SK-N-SH (cell line): ENCODE measurements at regions not wholly inside any gene's neighbourhood (a gene's known extent, or its start where the extent isn't known, plus 50 kb on each side); places are given as distances from the start of the nearest gene placed in this dataset.

Experiments used
- CTCF ChIA-PET: fragments of 300-600, 350-600 bp; formaldehyde crosslinking; extraction: SDS; loops from one replicate; lab custom pipeline; 2021; lab: Yijun Ruan, JAX
- POLR2A ChIA-PET: fragments of 350-600 bp; sonication (Branson Sonifier 250); formaldehyde crosslinking; extraction: SDS; loops from one replicate; lab custom pipeline; 2020; ENCODE audit warnings: antibody characterized with exemption, inconsistent platforms; lab: Yijun Ruan, JAX
- DNase-seq: peaks from one replicate; pipeline ENCODE4 v3.0.0; 2012
- H2AFZ ChIP-seq: fragments of 200-600 bp; sonication (generic); 2 replicates; pipeline ENCODE4 v1.8.1; 2016; ENCODE audit warnings: antibody characterized with exemption, mild to moderate bottlenecking, low read depth
- H3F3A ChIP-seq: fragments of 200-600 bp; sonication (generic); replicated peaks from 2 replicates; pipeline ENCODE3; 2016; ENCODE audit warnings: antibody characterized with exemption, mild to moderate bottlenecking; ENCODE audit not compliant: insufficient read depth
- H3K27ac ChIP-seq, 2 experiments: fragments of 200-500 bp in 1 of 2; fragments of 200-600 bp in 1 of 2; sonication (Bioruptor generic) in 1 of 2; sonication (generic), shearing (Covaris generic) in 1 of 2; 2 replicates each; pipeline versions ENCODE4 v1.5.1 to v1.6.1; 2014 to 2016; ENCODE audit warnings: low read depth in 2 of 2, inconsistent platforms in 1 of 2, low read length in 1 of 2, mild to moderate bottlenecking in 1 of 2, mixed read lengths in 1 of 2
- H3K27me3 ChIP-seq: fragments of 200-600 bp; sonication (generic), shearing (Covaris generic); 2 replicates; pipeline ENCODE4 v1.6.1; 2016; ENCODE audit warnings: mixed run types; ENCODE audit not compliant: insufficient read depth
- H3K36me3 ChIP-seq, 2 experiments: fragments of 200-500 bp in 1 of 2; fragments of 200-600 bp in 1 of 2; sonication (Bioruptor generic) in 1 of 2; sonication (generic) in 1 of 2; replicated peaks in 1 of 2; 2 replicates each; pipeline versions ENCODE3 to v1.5.1; 2014 to 2016; ENCODE audit warnings: low read length in 1 of 2, mild to moderate bottlenecking in 1 of 2; ENCODE audit not compliant: insufficient read depth in 2 of 2, control insufficient read depth in 1 of 2
- H3K4me1 ChIP-seq, 2 experiments: fragments of 200-500 bp in 1 of 2; fragments of 200-600 bp in 1 of 2; sonication (Bioruptor generic) in 1 of 2; sonication (generic), shearing (Covaris generic) in 1 of 2; 2 replicates each; pipeline versions ENCODE4 v1.5.1 to v1.6.1; 2014 to 2016; ENCODE audit warnings: low read depth in 1 of 2, low read length in 1 of 2, mixed run types in 1 of 2; ENCODE audit not compliant: insufficient read depth in 2 of 2, control insufficient read depth in 1 of 2
- H3K4me2 ChIP-seq: fragments of 200-600 bp; sonication (generic), shearing (Covaris generic); 2 replicates; pipeline ENCODE4 v1.6.1; 2017; ENCODE audit warnings: mixed run types
- H3K4me3 ChIP-seq, 2 experiments: fragments of 200-500 bp in 1 of 2; fragments of 200-600 bp in 1 of 2; sonication (Bioruptor generic) in 1 of 2; sonication (generic), shearing (Covaris generic) in 1 of 2; 2 replicates each; pipeline versions ENCODE4 v1.5.1 to v1.8.1; 2014 to 2016; ENCODE audit warnings: low read depth in 2 of 2, inconsistent platforms in 1 of 2, low read length in 1 of 2, mild to moderate bottlenecking in 1 of 2, mixed read lengths in 1 of 2, moderate library complexity in 1 of 2
- H3K79me2 ChIP-seq: fragments of 200-600 bp; sonication (generic); 2 replicates; pipeline ENCODE4 v1.8.1; 2017; ENCODE audit warnings: mild to moderate bottlenecking; ENCODE audit not compliant: insufficient read depth
- H3K9ac ChIP-seq: fragments of 200-600 bp; sonication (generic); 2 replicates; pipeline ENCODE4 v1.6.1; 2017; ENCODE audit warnings: mixed run types
- H3K9me2 ChIP-seq: fragments of 200-600 bp; sonication (generic); 2 replicates; pipeline ENCODE4 v1.6.1; 2017; ENCODE audit warnings: mixed run types
- H3K9me3 ChIP-seq: fragments of 200-600 bp; sonication (generic); 2 replicates; pipeline ENCODE4 v1.6.1; 2017; ENCODE audit warnings: mixed run types, mild to moderate bottlenecking, moderate library complexity
- H4K20me1 ChIP-seq: fragments of 200-600 bp; sonication (generic); 2 replicates; pipeline ENCODE4 v1.6.1; 2017; ENCODE audit warnings: mild to moderate bottlenecking, mixed run types; ENCODE audit not compliant: insufficient read depth
- CHD2 ChIP-seq: fragments of 150-350 bp; IDR thresholded peaks from 2 replicates; pipeline ENCODE4 v1.6.1; 2018; ENCODE audit warnings: low read length; ENCODE audit not compliant: partially characterized antibody
- ELF1 ChIP-seq: IDR thresholded peaks from 2 replicates; pipeline ENCODE4 v1.4.0; 2012
- EP300 ChIP-seq, 2 experiments: IDR thresholded peaks; 2 replicates each; pipeline versions ENCODE4 v1.4.0 to v1.6.1; 2012; ENCODE audit warnings: borderline replicate concordance in 1 of 2, low read depth in 1 of 2, low read length in 1 of 2
- EZH2phosphoT487 ChIP-seq: fragments of 200-600 bp; sonication (generic); IDR thresholded peaks from 2 replicates; pipeline ENCODE4 v1.6.1; 2017; ENCODE audit warnings: low read depth, mixed run types, mild to moderate bottlenecking, antibody characterized with exemption, moderate library complexity, borderline replicate concordance
- FOXJ3 ChIP-seq: sonication (generic); formaldehyde crosslinking; IDR thresholded peaks from 2 replicates; pipeline ENCODE4 v1.5.1; 2020; ENCODE audit warnings: mild to moderate bottlenecking, missing genetic modification reagents
- GABPA ChIP-seq: IDR thresholded peaks from 2 replicates; pipeline ENCODE4 v1.4.0; 2012; ENCODE audit warnings: low read depth, mild to moderate bottlenecking
- JUND ChIP-seq: IDR thresholded peaks from 2 replicates; pipeline ENCODE4 v1.4.0; 2012
- MXI1 ChIP-seq: IDR thresholded peaks from 2 replicates; pipeline ENCODE4 v1.6.1; 2012; ENCODE audit warnings: mild to moderate bottlenecking, low read depth, low read length, improper control_type of control experiment
- PBX3 ChIP-seq: IDR thresholded peaks from 2 replicates; pipeline ENCODE4; 2012
- RCOR1 ChIP-seq: fragments of 150-350 bp; IDR thresholded peaks from 2 replicates; pipeline ENCODE4 v1.6.1; 2017; ENCODE audit warnings: antibody characterized with exemption, low read length
- REST ChIP-seq: IDR thresholded peaks from 2 replicates; pipeline ENCODE4 v1.6.1; 2012; ENCODE audit warnings: mild to moderate bottlenecking, low read depth, low read length, moderate library complexity
- RXRA ChIP-seq: IDR thresholded peaks from 2 replicates; pipeline ENCODE4 v1.4.0; 2012; ENCODE audit warnings: low read depth, mild to moderate bottlenecking, borderline replicate concordance
- SIN3A ChIP-seq: IDR thresholded peaks from 2 replicates; pipeline ENCODE4 v1.6.1; 2012; ENCODE audit warnings: low read depth, mild to moderate bottlenecking, low read length, moderate library complexity, borderline replicate concordance
- SMC3 ChIP-seq: IDR thresholded peaks from 2 replicates; pipeline ENCODE4 v1.6.1; 2012; ENCODE audit warnings: low read depth, low read length, improper control_type of control experiment
- TCF12 ChIP-seq: IDR thresholded peaks from 2 replicates; pipeline ENCODE4 v1.4.0; 2012
- TEAD4 ChIP-seq: IDR thresholded peaks from 2 replicates; pipeline ENCODE4 v1.4.0; 2012; ENCODE audit warnings: mild to moderate bottlenecking, borderline replicate concordance; ENCODE audit not compliant: insufficient read depth
- USF1 ChIP-seq: IDR thresholded peaks from 2 replicates; pipeline ENCODE4 v1.4.0; 2012; ENCODE audit warnings: low read depth, borderline replicate concordance
- WGBS: methylation state at CpG from one replicate; pipeline ENCODE4 v1.1.6; 2017; ENCODE audit warnings: low lambda C conversion rate; 5-methylcytosine and 5-hydroxymethylcytosine counted together

GRCh38 chr6:4342407-4343137 is 207.2 kb upstream of the ECI2 start:
- Histone ChIP-seq H3K27me3 (peaks cover 5% of the 10 kb centered on the region; the same call in 1 of the 2 replicates), H3K9ac (no peak overlapping the region), H3K27ac (no peak overlapping the region), H3F3A (no peaks in the 10 kb centered on the region), H3K4me2 (no peak overlapping the region), H4K20me1 (no peaks in the 10 kb centered on the region), H2AFZ (no peak overlapping the region), H3K9me2 (no peaks in the 10 kb centered on the region), H3K9me3 (no peaks in the 10 kb centered on the region), H3K36me3 (no peaks in the 10 kb centered on the region), H3K4me3 (no peak overlapping the region), H3K4me1 (no peaks in the 10 kb centered on the region), H3K79me2 (no peaks in the 10 kb centered on the region)
- DNase-seq, result no peak
- TF ChIP-seq TEAD4 (no peak), JUND (no peak), FOXJ3 (CRISPR knock-in tag) (no peak), SMC3 (no peak), SIN3A (no peak), RXRA (no peak), GABPA (no peak), REST (no peak), CHD2 (no peak), MXI1 (no peak), USF1 (no peak), ELF1 (no peak), RCOR1 (no peak), PBX3 (no peak), EP300 (IDR thresholded peaks at IDR 0.05; ENCODE audit: borderline replicate concordance in 1 of 2, low read depth in 1 of 2, low read length in 1 of 2) (no peak), TCF12 (no peak), EZH2phosphoT487 (no peak)
- WGBS, result 48% methylated on average over 4 of the region's 4 CpGs
- ChIA-PET CTCF (no interaction called here), POLR2A (no interaction called here)
